GM19328 (cell line): ENCODE measurements at regions not wholly inside any gene's neighbourhood (a gene's known extent, or its start where the extent isn't known, plus 50 kb on each side); places are given as distances from the start of the nearest gene placed in this dataset.
"Not testable (repeated sequence)": the region's sequence is repeated elsewhere in the genome, so short reads cannot be mapped to it uniquely, and the experiment has no call there.

Experiments used
- ATAC-seq: cut with Tn5 transposase; IDR thresholded peaks from one replicate; pipeline ENCODE4 v1.9.1; 2021; ENCODE audit warnings: mild to moderate bottlenecking, moderate library complexity; ENCODE audit not compliant: unreplicated experiment

GRCh38 chr1:164347980-164348379, 211.0 kb upstream of the PBX1 start:
- ATAC-seq: no peak

GRCh38 chr1:164356511-164356910, 202.5 kb upstream of the PBX1 start:
- ATAC-seq: no peak

DNA sequence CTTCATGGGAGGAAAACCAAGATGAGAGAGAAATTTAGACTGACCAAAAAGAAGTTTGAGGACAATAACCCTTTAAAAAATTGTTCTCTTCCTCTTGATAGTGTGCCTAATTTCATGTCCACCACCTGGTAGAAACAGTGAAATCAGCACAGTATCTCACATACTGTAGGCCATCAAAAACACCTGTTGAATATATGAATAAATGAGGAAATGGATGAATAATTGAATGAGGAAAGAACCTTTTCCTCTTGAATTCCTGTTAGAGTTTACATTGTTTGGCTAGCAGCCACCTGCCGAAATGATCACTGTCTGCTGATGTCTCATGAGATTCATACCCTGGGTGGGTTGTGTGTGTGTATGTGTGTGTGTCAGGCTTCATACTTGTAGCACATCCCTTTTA, 198.7 kb upstream of the PBX1 start:
- ATAC-seq: no peak

DNA sequence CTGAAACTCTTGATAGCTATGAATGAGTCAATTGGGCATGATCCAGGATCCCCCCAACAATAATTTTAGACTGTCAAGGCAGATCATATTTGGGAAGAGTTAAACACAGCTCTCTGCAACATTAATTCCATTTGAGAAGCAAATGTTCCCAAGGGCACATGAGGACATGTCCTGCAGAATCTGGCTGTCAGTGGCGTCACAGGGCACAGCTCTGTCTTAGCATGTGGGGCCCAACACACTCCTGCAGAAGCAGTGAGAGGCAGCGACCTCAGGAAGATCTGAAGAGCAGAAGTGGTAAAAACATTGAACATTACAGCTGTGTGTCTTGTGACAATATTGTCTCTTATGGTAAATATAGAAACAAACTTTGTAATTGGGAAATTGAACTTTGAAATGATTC, 197.1 kb upstream of the PBX1 start:
- ATAC-seq: no peak

GRCh38 chr1:164363980-164364379, 195.0 kb upstream of the PBX1 start:
- no peak for ATAC-seq

GRCh38 chr1:164366014-164366413, 193.0 kb upstream of the PBX1 start:
- ATAC-seq: no peak

- no peak for ATAC-seq
Measured at GRCh38 chr1:164369698-164370365, 189.2 kb upstream of the PBX1 start.

- ATAC-seq: no peak
Measured at GRCh38 chr1:164380893-164381292, 178.1 kb upstream of the PBX1 start.

- no peak for ATAC-seq
Measured at GRCh38 chr1:164382384-164382783, 176.6 kb upstream of the PBX1 start.

DNA sequence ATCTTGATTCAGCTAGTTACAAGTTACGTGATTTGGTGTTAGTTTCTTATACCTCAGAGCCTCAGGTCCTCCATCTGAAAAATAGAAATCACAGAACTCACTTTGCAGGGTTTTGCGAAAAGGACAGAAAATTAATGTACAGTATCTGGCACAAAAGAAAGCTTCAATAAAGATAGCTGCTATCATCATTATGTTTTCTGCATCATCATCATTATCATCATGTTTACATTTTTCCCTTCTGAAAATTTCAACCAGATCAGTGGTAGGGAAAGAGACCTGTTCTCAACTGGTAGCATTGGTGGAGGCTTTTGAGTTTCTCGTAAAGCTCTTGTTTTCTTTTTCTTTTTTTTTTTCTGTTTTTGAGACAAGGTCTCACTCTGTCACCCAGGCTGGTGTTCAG, 174.7 kb upstream of the PBX1 start:
- ATAC-seq: no peak

DNA sequence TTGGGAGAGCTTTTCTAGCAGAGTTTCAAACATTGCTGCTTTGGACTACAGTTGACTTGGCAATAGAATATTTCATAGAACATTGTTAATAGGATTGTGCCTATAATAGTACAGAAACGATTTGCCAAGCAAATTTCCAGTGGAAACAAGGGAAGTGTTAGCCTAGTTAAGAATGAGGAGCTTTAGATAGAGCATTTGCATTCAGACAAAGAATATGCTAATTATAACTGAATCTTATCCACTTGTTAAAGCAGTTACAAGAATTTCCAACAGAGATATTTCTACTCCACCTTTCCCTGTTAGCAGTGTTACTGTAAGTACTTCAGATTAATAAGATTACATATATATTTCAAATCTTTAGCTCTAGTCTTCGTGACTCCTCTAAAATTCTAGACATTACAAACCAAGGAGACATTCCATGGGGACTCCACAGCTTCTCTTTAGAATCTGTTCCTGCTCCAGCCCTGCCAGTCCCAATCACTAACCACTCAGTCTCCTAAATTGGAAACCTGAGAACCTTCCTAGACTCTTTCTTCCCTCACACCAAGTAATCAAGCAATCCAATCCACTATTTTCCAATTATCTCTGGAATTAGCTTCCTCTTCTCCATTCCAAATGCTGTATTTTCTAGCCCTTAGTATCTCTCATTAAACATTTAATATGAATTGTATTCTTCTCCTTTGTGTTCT, 141.8 kb upstream of the PBX1 start:
- ATAC-seq: no peak

DNA sequence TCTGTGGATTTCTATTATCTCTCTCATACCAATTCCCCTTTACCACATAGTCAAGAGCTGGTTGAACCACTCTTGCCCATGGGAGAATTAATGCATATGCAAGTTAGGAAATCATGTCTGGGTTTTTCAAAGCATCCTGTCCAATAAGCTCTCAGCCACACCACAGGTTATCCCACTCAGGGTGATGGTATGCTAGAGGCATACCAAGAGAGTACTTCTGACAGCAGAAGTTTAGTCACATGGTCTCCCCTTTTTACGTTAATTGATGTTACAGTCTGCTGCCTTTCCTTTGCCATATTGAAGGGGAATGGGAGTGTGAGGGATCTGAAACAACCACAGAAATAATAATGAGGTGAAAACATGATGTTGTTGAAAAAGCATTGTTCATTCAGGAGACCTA, 135.8 kb upstream of the PBX1 start:
- ATAC-seq: no peak

DNA sequence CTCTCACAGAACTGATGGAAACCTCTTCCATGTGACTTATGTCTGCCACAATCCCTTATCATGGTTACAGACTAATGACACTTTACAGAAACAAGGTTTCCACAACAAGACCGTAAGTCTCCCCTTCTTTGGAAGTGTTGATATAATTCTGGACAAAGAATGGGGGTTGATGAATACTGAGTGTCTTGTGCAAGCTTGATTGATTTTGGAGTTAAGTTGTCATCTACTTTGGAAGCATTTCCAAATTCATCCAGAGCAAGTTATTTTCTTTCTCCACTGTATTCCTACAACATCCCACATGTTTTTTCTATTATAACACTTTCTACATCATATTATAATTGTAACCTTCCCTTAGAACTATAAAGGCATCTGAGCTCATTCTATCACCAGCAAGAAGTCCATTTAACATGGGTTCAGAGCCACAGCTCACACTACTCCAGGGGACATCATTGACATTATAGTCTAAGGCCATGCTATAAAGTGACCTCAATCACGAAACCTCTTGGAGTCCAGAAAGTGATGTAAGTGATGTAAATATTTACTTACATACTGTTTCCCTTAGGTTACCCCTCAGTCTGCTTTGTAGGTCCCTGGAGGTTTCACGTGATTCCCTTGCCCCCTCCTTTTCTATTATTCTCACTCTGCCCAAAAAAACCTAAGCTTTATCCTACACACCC, 125.7 kb upstream of the PBX1 start:
- no peak for ATAC-seq

DNA sequence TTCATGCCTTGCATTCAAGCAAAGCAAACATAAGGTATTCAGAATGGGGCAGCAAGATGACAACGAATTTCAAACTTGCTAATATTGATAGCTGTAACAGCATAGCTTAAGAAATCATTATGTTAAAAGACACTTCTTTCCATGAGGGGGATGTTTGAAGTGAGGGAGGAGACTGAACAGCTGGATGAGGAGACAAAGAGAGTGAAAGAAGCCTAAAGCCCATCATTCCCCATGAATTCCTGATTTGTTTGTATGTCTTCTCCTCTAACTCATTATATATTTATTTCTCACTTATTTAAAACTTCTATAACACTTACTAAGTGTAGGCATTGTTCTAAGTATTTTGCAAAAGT, 125.2 kb upstream of the PBX1 start:
- no peak for ATAC-seq

- no peak for ATAC-seq
Measured at GRCh38 chr1:164440232-164440631, 118.8 kb upstream of the PBX1 start.

GRCh38 chr1:164443166-164443565, 115.8 kb upstream of the PBX1 start:
- ATAC-seq: no peak

DNA sequence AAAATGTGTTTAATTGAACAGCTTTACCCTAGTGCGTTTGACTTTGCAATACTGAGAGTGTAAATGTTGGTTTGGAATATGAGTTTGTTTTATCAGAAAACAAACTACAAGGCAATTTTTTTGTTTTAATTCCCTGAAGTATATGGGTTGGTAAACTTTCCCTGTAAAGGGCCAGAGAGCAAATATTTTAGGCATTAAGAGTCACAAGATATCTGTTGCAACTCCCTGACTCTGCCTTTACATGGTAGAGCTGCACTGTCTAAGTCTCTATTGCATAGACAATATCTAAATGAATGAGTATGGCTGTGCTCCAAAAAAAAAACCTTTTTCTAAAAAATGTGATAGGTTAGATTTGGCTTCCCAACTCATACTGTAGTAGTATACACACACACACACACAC, 115.1 kb upstream of the PBX1 start:
- ATAC-seq: no peak

DNA sequence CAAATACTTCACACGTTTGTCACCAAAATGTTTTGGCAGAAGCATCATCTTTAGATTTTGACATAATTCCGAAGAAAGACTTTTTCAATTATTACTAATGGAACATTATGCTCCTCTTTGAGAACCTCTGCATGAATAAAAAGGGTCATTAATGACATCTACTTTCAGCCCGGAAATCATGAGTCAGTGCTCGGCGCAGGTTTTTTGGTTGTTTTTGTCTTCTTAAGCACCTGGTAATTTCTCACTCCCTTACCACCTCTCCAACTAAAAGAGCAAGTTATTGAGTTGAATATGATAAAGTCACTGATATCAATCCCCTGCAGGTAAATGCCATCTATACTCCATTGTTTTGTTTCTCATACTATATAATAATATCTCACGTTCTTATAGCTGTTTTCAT, 113.0 kb upstream of the PBX1 start:
- no peak for ATAC-seq

DNA sequence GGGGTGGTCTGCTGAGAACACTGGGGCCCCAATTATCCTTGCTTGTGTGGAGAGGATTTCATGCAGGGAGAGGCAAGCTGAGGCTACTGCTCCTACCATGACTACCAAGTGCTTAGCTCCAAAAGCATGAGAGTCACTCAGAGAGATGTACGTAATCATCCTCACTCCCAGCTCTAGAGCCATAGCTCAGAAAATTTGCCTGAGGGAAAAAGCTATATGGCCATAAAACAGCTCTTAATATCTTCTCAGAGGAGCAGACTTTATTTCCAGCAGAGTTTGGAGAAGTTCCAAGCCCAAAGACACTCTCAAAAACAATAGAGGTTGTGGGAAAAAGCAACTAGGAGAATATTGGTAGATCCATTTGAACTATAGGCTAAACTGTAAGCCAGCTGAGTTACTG, 106.4 kb upstream of the PBX1 start:
- ATAC-seq: no peak

DNA sequence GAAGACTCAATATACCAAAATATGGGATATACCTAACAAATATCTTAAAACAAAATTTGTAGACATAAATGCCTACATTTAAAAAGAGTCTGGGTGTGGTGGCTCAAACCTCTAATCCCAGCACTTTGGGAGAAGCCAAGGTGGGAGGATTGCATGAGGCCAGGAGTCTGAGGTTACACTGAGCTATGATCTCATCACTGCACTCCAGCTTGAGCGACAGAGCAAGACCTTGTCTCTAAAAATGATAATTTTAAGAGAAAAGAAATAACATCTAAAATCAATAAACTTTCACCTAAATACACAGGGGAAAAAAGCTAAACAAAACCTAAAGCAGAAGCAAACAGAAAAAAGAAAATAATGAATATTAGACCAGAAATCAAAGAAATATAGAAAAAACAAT, 102.7 kb upstream of the PBX1 start:
- ATAC-seq: no peak

DNA sequence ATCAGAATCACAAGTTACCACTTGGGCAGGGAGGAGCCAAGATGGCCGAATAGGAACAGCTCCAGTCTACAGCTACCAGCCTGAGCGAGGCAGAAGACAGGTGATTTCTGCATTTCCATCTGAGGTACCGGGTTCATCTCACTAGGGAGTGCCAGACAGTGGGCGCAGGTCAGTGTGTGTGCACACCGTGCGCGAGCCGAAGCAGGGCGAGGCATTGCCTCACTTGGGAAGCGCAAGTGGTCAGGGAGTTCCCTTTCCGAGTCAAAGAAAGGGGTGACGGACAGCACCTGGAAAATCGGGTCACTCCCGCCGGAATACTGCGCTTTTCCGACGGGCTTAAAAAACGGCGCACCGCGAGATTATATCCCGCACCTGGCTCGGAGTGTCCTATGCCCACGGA, 99.8 kb upstream of the PBX1 start:
- not testable (repeated sequence) for ATAC-seq

GRCh38 chr1:164466001-164466421, 93.0 kb upstream of the PBX1 start:
- no peak for ATAC-seq
